Thoracic aorta (tissue), 2 donors: ENCODE measurements at regions not wholly inside any gene's neighbourhood (a gene's known extent, or its start where the extent isn't known, plus 50 kb on each side); places are given as distances from the start of the nearest gene placed in this dataset.

Experiments
- ATAC-seq: fragments of 150-250 bp; one replicate; pipeline ENCODE4 v1.8.0; 2017; ENCODE audit warnings: low read depth; ENCODE audit not compliant: insufficient number of reproducible peaks, low FRiP score
- DNase-seq: peaks from one replicate; pipeline ENCODE4 v3.0.0-alpha.2; 2020; ENCODE audit warnings: low spot score
- H3K27ac ChIP-seq, 2 donors: fragments of 200-600 bp; sonication (generic); 1 replicate in 1 of 2; 2 replicates in 1 of 2; pipeline ENCODE4 v1.5.1; 2016; ENCODE audit warnings: mild to moderate bottlenecking in 2 of 2, moderate library complexity in 2 of 2
- H3K27me3 ChIP-seq: fragments of 200-600 bp; sonication (generic); replicated peaks from 2 replicates; pipeline ENCODE4 v1.6.0; 2016; ENCODE audit warnings: mild to moderate bottlenecking; ENCODE audit not compliant: insufficient read depth
- H3K36me3 ChIP-seq: fragments of 200-600 bp; sonication (generic); one replicate; pipeline ENCODE4 v1.5.1; 2016
- H3K4me1 ChIP-seq, 2 donors: fragments of 200-600 bp; sonication (generic); 1 replicate in 1 of 2; 2 replicates in 1 of 2; pipeline versions ENCODE4 v1.5.1 to v1.6.0; 2016; ENCODE audit warnings: low read depth in 2 of 2, mild to moderate bottlenecking in 1 of 2; ENCODE audit not compliant: control insufficient read depth in 1 of 2
- H3K4me3 ChIP-seq: fragments of 200-600 bp; sonication (generic); 2 replicates; pipeline ENCODE4 v1.5.1; 2016; ENCODE audit warnings: mild to moderate bottlenecking
- H3K9me3 ChIP-seq: fragments of 200-600 bp; sonication (generic); 2 replicates; pipeline ENCODE4 v1.5.1; 2016
- TF ChIP-seq, protein P1 (sequence below): fragments of 200-600 bp; sonication (generic); IDR thresholded peaks from one replicate; pipeline ENCODE4 v1.5.1; 2019; ENCODE audit warnings: antibody characterized with exemption

DNA sequence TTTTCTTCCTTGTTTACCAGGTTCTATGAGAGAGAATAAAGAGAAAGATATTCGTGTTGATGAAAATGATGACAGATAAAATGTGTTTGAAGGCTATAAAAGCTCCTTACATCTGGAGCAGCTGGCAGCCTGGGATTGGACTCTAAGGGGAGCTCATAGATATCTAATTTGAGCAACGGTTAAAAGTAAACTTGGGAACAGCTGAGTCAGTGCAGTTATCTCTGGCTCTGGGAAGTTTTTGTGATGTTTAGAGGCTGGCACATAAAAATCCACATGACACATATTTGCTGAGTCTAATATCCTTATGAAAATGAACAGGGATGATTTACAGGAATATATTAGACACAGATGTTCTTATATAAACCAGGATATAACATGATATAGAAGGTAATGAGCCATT is 331.8 kb upstream of the TENM3 start:
- TF ChIP-seq, protein P1, sequence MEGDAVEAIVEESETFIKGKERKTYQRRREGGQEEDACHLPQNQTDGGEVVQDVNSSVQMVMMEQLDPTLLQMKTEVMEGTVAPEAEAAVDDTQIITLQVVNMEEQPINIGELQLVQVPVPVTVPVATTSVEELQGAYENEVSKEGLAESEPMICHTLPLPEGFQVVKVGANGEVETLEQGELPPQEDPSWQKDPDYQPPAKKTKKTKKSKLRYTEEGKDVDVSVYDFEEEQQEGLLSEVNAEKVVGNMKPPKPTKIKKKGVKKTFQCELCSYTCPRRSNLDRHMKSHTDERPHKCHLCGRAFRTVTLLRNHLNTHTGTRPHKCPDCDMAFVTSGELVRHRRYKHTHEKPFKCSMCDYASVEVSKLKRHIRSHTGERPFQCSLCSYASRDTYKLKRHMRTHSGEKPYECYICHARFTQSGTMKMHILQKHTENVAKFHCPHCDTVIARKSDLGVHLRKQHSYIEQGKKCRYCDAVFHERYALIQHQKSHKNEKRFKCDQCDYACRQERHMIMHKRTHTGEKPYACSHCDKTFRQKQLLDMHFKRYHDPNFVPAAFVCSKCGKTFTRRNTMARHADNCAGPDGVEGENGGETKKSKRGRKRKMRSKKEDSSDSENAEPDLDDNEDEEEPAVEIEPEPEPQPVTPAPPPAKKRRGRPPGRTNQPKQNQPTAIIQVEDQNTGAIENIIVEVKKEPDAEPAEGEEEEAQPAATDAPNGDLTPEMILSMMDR = no peak
- Histone ChIP-seq H3K36me3 (no peaks in the 10 kb centered on the region), H3K4me3 (no peak overlapping the region), H3K27me3 (no peaks in the 10 kb centered on the region), H3K9me3 (no peaks in the 10 kb centered on the region), H3K4me1 (no peaks in the 10 kb centered on the region), H3K27ac (no peak overlapping the region)
- DNase-seq = no peak
- ATAC-seq = no peak

DNA sequence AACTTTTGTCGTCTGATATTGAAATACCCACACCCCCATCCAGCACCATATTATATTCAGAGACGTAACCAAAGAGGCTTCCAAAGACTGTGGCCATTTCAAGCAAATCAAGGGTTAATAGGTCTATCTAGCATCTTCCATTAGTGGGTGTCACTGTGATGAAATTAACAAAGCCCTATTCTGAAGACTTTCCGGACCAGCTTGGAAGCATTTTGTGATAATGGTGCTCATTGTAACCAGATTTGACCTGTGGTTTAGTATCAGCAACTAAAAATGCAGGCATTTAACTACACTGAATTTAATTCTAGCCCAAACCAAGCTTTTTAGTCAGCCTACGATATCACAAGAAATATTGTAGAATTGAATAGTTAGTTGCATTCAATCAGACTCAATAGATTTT is 309.7 kb upstream of the TENM3 start:
- Histone ChIP-seq H3K4me1 (no peaks in the 10 kb centered on the region), H3K4me3 (no peak overlapping the region), H3K9me3 (no peaks in the 10 kb centered on the region), H3K27me3 (no peaks in the 10 kb centered on the region), H3K36me3 (no peaks in the 10 kb centered on the region), H3K27ac (no peak overlapping the region)
- no peak for ATAC-seq
- TF ChIP-seq, protein P1 = no peak
- DNase-seq = no peak

DNA sequence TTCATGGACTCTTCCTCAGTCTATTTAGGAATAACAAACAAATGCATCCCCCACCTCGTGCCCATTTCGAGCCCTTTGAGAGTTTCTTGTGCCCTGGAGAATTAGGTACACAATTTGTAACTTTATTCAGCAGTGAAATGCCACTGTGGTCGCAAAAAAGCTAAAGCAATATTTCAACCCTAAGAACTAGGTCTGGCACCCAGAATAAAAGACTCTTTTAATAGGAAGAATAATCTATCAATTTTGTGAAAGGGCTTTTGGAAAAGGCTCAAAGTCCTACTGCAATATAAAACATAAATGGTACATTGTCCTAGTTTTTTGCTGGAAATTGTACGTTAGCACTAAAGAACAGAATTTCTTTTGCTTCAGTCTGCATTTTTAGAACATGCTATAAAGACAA is 304.6 kb upstream of the TENM3 start:
- Histone ChIP-seq H3K9me3 (no peaks in the 10 kb centered on the region), H3K27ac (no peak overlapping the region), H3K4me1 (no peaks in the 10 kb centered on the region), H3K36me3 (no peaks in the 10 kb centered on the region), H3K4me3 (no peak overlapping the region), H3K27me3 (no peaks in the 10 kb centered on the region)
- ATAC-seq = no peak
- no peak for DNase-seq
- TF ChIP-seq, protein P1 = no peak

DNA sequence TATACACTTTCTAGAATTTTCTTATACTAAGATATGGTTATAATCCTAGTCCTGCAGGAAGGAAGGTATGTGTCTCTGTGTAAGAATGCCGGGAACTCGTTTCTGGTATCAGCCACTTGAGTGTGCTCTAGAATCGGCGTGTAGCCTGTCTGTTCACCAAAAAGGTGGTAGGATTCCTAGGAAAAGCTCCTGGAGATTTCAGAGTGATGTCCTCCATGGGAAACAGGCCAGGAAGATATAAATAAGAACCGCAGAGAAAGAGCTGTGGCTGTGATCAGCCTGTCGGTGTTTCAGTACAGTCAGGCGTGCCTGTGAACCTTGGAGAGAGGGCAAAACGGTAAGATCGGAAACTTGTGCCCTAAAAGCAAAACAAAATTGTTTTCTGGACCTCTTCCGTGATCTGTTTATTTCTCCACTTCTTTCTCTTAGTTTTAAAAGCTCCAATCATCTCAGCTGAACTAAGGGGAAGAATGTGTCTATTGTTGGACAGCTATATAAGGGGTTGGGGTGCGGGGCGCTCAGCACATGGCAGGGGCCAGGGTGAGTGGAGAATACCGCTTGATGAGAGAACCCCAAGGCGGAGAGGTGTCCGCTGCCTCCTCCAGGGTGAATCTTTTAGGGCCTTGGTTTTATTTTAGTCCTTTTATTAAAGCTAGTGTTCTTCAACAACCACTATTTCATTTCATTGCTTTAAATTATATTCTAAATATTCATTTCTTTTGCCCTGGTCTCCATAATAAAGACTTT is 303.8 kb upstream of the TENM3 start:
- DNase-seq (no peak), ATAC-seq (no peak)
- H3K36me3 ChIP-seq = no peaks in the 10 kb centered on the region
- no peaks in the 10 kb centered on the region for H3K9me3 ChIP-seq
- no peaks in the 10 kb centered on the region for H3K27me3 ChIP-seq
- H3K4me3 ChIP-seq = no peak overlapping the region
- no peak overlapping the region for H3K27ac ChIP-seq
- no peaks in the 10 kb centered on the region for H3K4me1 ChIP-seq
- TF ChIP-seq, protein P1 = no peak

DNA sequence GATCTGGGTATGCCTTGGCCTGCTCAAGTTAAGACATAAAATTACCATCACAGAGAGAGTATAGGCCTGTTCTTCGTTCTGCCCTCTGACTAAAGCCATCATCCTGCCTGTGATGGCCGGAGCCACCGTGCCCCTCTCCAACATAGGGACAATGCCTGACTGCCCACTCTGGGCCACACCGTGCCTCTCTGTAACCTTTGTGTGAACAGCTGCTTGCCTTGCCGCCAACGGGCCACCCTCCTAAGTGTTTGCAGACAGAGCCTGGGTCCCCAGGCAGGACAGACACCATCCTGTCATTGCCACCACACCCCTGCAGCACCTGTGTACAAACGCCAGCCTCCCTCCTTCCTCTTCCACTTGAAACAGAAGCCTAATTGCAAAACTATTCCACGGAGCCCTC is 298.7 kb upstream of the TENM3 start:
- no peak for ATAC-seq
- H3K36me3 ChIP-seq = no peaks in the 10 kb centered on the region

More for the DNA sequence above, 298.7 kb upstream of the TENM3 start:
- no peak for DNase-seq
- TF ChIP-seq, protein P1 = no peak
- H3K9me3 ChIP-seq = no peaks in the 10 kb centered on the region
- no peak overlapping the region for H3K27ac ChIP-seq
- no peak overlapping the region for H3K4me3 ChIP-seq
- H3K4me1 ChIP-seq = no peaks in the 10 kb centered on the region
- H3K27me3 ChIP-seq = no peaks in the 10 kb centered on the region
